ENCODE measurements at regions not wholly inside any gene's neighbourhood (a gene's known extent, or its start where the extent isn't known, plus 50 kb on each side); places are given as distances from the start of the nearest gene placed in this dataset.
A peak's percentile ranks its signal among the peaks of the same experiment; 100 is the strongest.

GRCh38 chr3:27570421-27571106 is 86.4 kb upstream of the SLC4A7 start:
- no peak overlapping the region for H3K9ac ChIP-seq (ENCODE audit: low read length)
- WGBS (ENCODE audit: extremely low coverage, insufficient coverage, low lambda C conversion rate), result no CpG with 5 or more reads among the region's 4 CpGs
- peak overlapping the region; percentile 87 for H3K18ac ChIP-seq (ENCODE audit: low read length)
- no peaks in the 10 kb centered on the region for H3K36me3 ChIP-seq (ENCODE audit: control insufficient read depth, insufficient read depth, low read length)
- H3K4me1 ChIP-seq (ENCODE audit: control insufficient read depth, low read depth, low read length), result no peaks in the 10 kb centered on the region
- H3K56ac ChIP-seq (ENCODE audit: low read length), result peak overlapping the region; percentile 18
- no peak overlapping the region for H3K23ac ChIP-seq (ENCODE audit: low read length)
- H3K4ac ChIP-seq (ENCODE audit: low read depth, low read length), result peak overlapping the region; percentile 55
- no peaks in the 10 kb centered on the region for H3K79me1 ChIP-seq (ENCODE audit: low read length)
- no peaks in the 10 kb centered on the region for H3K27me3 ChIP-seq (ENCODE audit: insufficient read depth, low read length, poor library complexity)
- H3K4me3 ChIP-seq (ENCODE audit: low read length), result no peak overlapping the region
- H2BK15ac ChIP-seq (replicated peaks; ENCODE audit: low read depth), result peak overlapping the region; percentile 94
- no peak overlapping the region for H2BK120ac ChIP-seq (ENCODE audit: low read depth, low read length)
- DNase-seq, result no peak
- no peak overlapping the region for H2BK5ac ChIP-seq (ENCODE audit: low read length)
- H3K4me2 ChIP-seq (ENCODE audit: low read length), result no peak overlapping the region
- no peak overlapping the region for H4K5ac ChIP-seq (ENCODE audit: low read length)
- H3K79me2 ChIP-seq (ENCODE audit: control insufficient read depth, insufficient read depth, low read length), result no peaks in the 10 kb centered on the region
- H3K27ac ChIP-seq (ENCODE audit: low read depth, low read length), result no peak overlapping the region
- no peak overlapping the region for H2AK5ac ChIP-seq (ENCODE audit: low read length)
- H4K8ac ChIP-seq (ENCODE audit: low read depth, low read length), result no peak overlapping the region

DNA sequence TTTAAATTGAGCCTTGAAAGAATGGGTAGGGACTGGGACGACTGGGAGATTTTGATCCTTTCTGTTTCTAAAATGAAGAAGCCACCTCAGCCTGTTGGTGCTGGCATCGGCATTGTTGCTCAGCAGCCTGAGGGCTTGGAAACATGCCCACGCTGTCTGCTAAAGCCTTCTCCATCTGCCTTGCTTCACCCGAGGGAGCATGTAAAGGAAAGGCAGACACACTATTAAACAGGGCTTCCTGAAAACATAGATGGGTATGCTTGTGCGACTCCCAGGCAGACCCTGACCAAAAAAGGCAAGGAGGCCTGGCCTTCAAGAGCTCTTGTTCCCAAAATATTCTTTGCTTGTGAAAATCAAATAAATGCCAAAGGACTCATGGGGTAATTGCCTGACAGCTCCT is 84.2 kb upstream of the SLC4A7 start:
- Histone ChIP-seq H3K9ac (ENCODE audit: low read length) (no peak overlapping the region), H3K56ac (ENCODE audit: low read length) (no peak overlapping the region), H3K18ac (ENCODE audit: low read length) (no peak overlapping the region), H2BK5ac (ENCODE audit: low read length) (no peak overlapping the region), H3K36me3 (ENCODE audit: control insufficient read depth, insufficient read depth, low read length) (no peaks in the 10 kb centered on the region), H4K5ac (ENCODE audit: low read length) (no peak overlapping the region), H3K23ac (ENCODE audit: low read length) (no peak overlapping the region), H2BK120ac (ENCODE audit: low read depth, low read length) (no peak overlapping the region), H3K4me1 (ENCODE audit: control insufficient read depth, low read depth, low read length) (no peaks in the 10 kb centered on the region), H3K4ac (ENCODE audit: low read depth, low read length) (no peak overlapping the region), H3K4me2 (ENCODE audit: low read length) (no peak overlapping the region), H3K4me3 (ENCODE audit: low read length) (no peak overlapping the region), H3K79me2 (ENCODE audit: control insufficient read depth, insufficient read depth, low read length) (no peaks in the 10 kb centered on the region), H4K8ac (ENCODE audit: low read depth, low read length) (no peak overlapping the region), H2AK5ac (ENCODE audit: low read length) (no peak overlapping the region), H3K27ac (ENCODE audit: low read depth, low read length) (no peak overlapping the region), H3K79me1 (ENCODE audit: low read length) (no peaks in the 10 kb centered on the region), H2BK15ac (replicated peaks; ENCODE audit: low read depth) (no peak overlapping the region), H3K27me3 (ENCODE audit: insufficient read depth, low read length, poor library complexity) (no peaks in the 10 kb centered on the region)
- DNase-seq, result no peak
- WGBS (ENCODE audit: extremely low coverage, insufficient coverage, low lambda C conversion rate), result no CpG with 5 or more reads among the region's 5 CpGs

DNA sequence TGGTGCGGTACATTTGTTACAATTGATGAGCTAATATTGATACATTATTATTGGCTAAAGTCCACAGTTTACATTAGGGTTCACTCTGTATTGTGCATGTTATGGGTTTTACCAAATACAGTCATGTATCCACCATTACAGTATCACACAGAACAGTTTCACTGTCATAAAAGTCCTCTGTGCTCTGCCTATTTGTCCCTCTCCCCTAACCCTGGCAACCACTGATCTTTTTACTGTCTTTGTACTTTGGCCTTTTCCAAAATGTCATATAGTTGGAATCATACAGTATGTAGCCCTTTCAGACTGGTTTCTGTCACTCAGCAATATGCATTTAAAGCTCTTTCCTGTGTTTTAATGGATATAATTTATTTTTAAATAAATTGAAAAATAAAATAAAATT is 83.1 kb upstream of the SLC4A7 start:
- Histone ChIP-seq H4K8ac (ENCODE audit: low read depth, low read length) (no peak overlapping the region), H2BK120ac (ENCODE audit: low read depth, low read length) (no peak overlapping the region), H3K9ac (ENCODE audit: low read length) (no peak overlapping the region), H3K4me1 (ENCODE audit: control insufficient read depth, low read depth, low read length) (no peaks in the 10 kb centered on the region), H2AK5ac (ENCODE audit: low read length) (no peak overlapping the region), H3K79me2 (ENCODE audit: control insufficient read depth, insufficient read depth, low read length) (no peaks in the 10 kb centered on the region), H3K18ac (ENCODE audit: low read length) (no peak overlapping the region), H3K56ac (ENCODE audit: low read length) (no peak overlapping the region), H3K36me3 (ENCODE audit: control insufficient read depth, insufficient read depth, low read length) (no peaks in the 10 kb centered on the region), H3K79me1 (ENCODE audit: low read length) (no peaks in the 10 kb centered on the region), H3K23ac (ENCODE audit: low read length) (no peak overlapping the region), H3K4me3 (ENCODE audit: low read length) (no peak overlapping the region), H3K4me2 (ENCODE audit: low read length) (no peak overlapping the region), H3K27ac (ENCODE audit: low read depth, low read length) (no peak overlapping the region), H4K5ac (ENCODE audit: low read length) (no peak overlapping the region), H3K4ac (ENCODE audit: low read depth, low read length) (no peak overlapping the region), H3K27me3 (ENCODE audit: insufficient read depth, low read length, poor library complexity) (no peaks in the 10 kb centered on the region), H2BK5ac (ENCODE audit: low read length) (no peak overlapping the region), H2BK15ac (replicated peaks; ENCODE audit: low read depth) (no peak overlapping the region)
- no CpG with 5 or more reads among the region's 1 CpG for WGBS (ENCODE audit: extremely low coverage, insufficient coverage, low lambda C conversion rate)
- DNase-seq, result no peak

- no peaks in the 10 kb centered on the region for H3K79me2 ChIP-seq (ENCODE audit: control insufficient read depth, insufficient read depth, low read length)
- H4K5ac ChIP-seq (ENCODE audit: low read length), result no peak overlapping the region
- H3K18ac ChIP-seq (ENCODE audit: low read length), result no peak overlapping the region
- no peak overlapping the region for H2BK5ac ChIP-seq (ENCODE audit: low read length)
- H3K27me3 ChIP-seq (ENCODE audit: insufficient read depth, low read length, poor library complexity), result no peaks in the 10 kb centered on the region
- H3K79me1 ChIP-seq (ENCODE audit: low read length), result no peaks in the 10 kb centered on the region
- 100% methylated on average over 1 of the region's 5 CpGs for WGBS (ENCODE audit: extremely low coverage, insufficient coverage, low lambda C conversion rate)
- no peak overlapping the region for H2BK120ac ChIP-seq (ENCODE audit: low read depth, low read length)
- H2AK5ac ChIP-seq (ENCODE audit: low read length), result no peak overlapping the region
- H3K9ac ChIP-seq (ENCODE audit: low read length), result no peak overlapping the region
- H3K4ac ChIP-seq (ENCODE audit: low read depth, low read length), result no peak overlapping the region
- no peak overlapping the region for H4K8ac ChIP-seq (ENCODE audit: low read depth, low read length)
- H3K56ac ChIP-seq (ENCODE audit: low read length), result no peak overlapping the region
- H3K23ac ChIP-seq (ENCODE audit: low read length), result no peak overlapping the region
- no peak for DNase-seq
- no peak overlapping the region for H3K27ac ChIP-seq (ENCODE audit: low read depth, low read length)
- no peak overlapping the region for H2BK15ac ChIP-seq (replicated peaks; ENCODE audit: low read depth)
- H3K4me1 ChIP-seq (ENCODE audit: control insufficient read depth, low read depth, low read length), result no peaks in the 10 kb centered on the region
- H3K4me3 ChIP-seq (ENCODE audit: low read length), result no peak overlapping the region
- H3K4me2 ChIP-seq (ENCODE audit: low read length), result no peak overlapping the region
- H3K36me3 ChIP-seq (ENCODE audit: control insufficient read depth, insufficient read depth, low read length), result no peaks in the 10 kb centered on the region
These were observed 81.1 kb upstream of the SLC4A7 start for GRCh38 chr3:27565201-27565852.

GRCh38 chr3:27561576-27561975 is 77.4 kb upstream of the SLC4A7 start:
- no peak overlapping the region for H2AK5ac ChIP-seq (ENCODE audit: low read length)
- H3K4me3 ChIP-seq (ENCODE audit: low read length), result no peak overlapping the region
- no peak overlapping the region for H2BK120ac ChIP-seq (ENCODE audit: low read depth, low read length)
- no peak overlapping the region for H2BK5ac ChIP-seq (ENCODE audit: low read length)
- H3K79me2 ChIP-seq (ENCODE audit: control insufficient read depth, insufficient read depth, low read length), result no peaks in the 10 kb centered on the region
- no CpG with 5 or more reads among the region's 3 CpGs for WGBS (ENCODE audit: extremely low coverage, insufficient coverage, low lambda C conversion rate)
- no peaks in the 10 kb centered on the region for H3K79me1 ChIP-seq (ENCODE audit: low read length)
- no peak overlapping the region for H3K9ac ChIP-seq (ENCODE audit: low read length)
- no peak overlapping the region for H4K8ac ChIP-seq (ENCODE audit: low read depth, low read length)
- H3K27me3 ChIP-seq (ENCODE audit: insufficient read depth, low read length, poor library complexity), result no peaks in the 10 kb centered on the region
- no peaks in the 10 kb centered on the region for H3K36me3 ChIP-seq (ENCODE audit: control insufficient read depth, insufficient read depth, low read length)
- H3K4ac ChIP-seq (ENCODE audit: low read depth, low read length), result no peak overlapping the region
- no peak for DNase-seq
- H4K5ac ChIP-seq (ENCODE audit: low read length), result no peak overlapping the region
- no peaks in the 10 kb centered on the region for H3K4me1 ChIP-seq (ENCODE audit: control insufficient read depth, low read depth, low read length)
- no peak overlapping the region for H3K4me2 ChIP-seq (ENCODE audit: low read length)
- no peak overlapping the region for H3K27ac ChIP-seq (ENCODE audit: low read depth, low read length)
- no peak overlapping the region for H3K56ac ChIP-seq (ENCODE audit: low read length)
- H2BK15ac ChIP-seq (replicated peaks; ENCODE audit: low read depth), result no peak overlapping the region
- H3K18ac ChIP-seq (ENCODE audit: low read length), result no peak overlapping the region
- no peak overlapping the region for H3K23ac ChIP-seq (ENCODE audit: low read length)
